HFFc6 (cell line): ENCODE measurements at regions not wholly inside any gene's neighbourhood (a gene's known extent, or its start where the extent isn't known, plus 50 kb on each side); places are given as distances from the start of the nearest gene placed in this dataset.

Experiments used
- DNase-seq: peaks from one replicate; pipeline ENCODE4 v3.0.0-alpha.2; 2018
- H3K27ac Mint-ChIP-seq: 2 replicates; pipeline ENCODE4 v1.8.0; 2020; ENCODE audit warnings: mild to moderate bottlenecking, mixed read lengths
- H3K27me3 Mint-ChIP-seq: 2 replicates; pipeline ENCODE4 v1.8.0; 2021; ENCODE audit warnings: mild to moderate bottlenecking, moderate library complexity, mixed read lengths; ENCODE audit not compliant: insufficient read depth
- H3K36me3 Mint-ChIP-seq: 2 replicates; pipeline ENCODE4 v1.8.0; 2021; ENCODE audit warnings: low read depth, mixed read lengths
- H3K4me1 Mint-ChIP-seq: 2 replicates; pipeline ENCODE4 v1.8.0; 2020; ENCODE audit warnings: low read depth, mixed read lengths
- H3K4me3 Mint-ChIP-seq: 2 replicates; pipeline ENCODE4 v1.8.0; 2020; ENCODE audit warnings: mild to moderate bottlenecking, moderate library complexity, mixed read lengths
- H3K9me3 Mint-ChIP-seq: 2 replicates; pipeline ENCODE4 v1.8.0; 2020; ENCODE audit warnings: mild to moderate bottlenecking, mixed read lengths
- TF ChIP-seq, protein P1 (sequence below): fragments of 200-600 bp; sonication (generic); IDR thresholded peaks from 2 replicates; pipeline ENCODE4 v1.5.0; 2021; ENCODE audit warnings: antibody characterized with exemption, mild to moderate bottlenecking

DNA sequence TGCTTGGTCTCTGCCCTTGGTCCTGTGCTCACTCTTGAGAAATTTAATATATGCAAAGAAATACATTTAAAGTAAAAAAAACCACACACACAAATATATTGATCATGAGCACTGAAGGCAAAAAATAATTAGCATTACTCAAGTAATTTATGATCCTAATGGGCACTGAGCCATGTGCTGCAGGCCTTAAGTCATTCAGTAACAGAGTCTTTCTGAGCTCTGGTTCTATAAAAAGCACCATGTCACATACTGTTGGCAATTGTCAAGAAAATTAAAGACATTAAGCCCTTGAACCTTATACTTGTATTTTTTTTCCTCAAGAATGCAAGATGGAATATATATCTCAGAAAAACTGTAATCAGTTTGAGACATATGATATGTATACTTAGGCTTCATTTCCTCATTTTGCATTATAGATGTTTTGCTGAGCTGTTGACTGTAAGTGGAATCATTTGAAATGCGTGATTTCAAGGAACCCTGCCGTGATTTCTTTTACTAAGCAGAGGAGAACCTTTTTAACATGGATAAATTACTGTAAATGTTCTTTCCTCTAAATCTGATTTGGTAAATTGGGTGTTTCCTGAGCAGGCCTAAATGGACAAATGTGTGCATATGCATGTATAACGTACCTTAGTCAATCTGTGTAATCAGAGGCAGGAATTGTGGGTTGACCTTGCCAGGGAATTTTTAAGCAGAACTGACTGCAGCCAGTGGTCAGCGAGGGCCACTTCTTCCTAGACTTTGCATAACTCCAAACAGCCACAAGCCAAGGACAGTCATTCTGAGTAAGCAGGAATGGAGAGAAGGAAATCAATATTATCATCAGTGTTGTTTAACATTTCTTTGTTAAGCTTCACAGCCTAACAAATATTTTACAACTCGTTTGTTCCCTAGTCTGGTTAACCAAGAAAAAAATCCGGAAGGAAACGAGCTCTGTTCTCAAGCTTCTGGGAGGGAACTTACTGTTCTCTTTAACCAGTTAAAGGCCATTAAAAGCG lies 191.5 kb upstream of the ATP5MC3 start:
- peak; percentile 27 for DNase-seq
- Mint-ChIP-seq H3K27me3 (peaks cover 3% of the 10 kb centered on the region), H3K4me1 (peaks cover 10% of the 10 kb centered on the region), H3K36me3 (no peaks in the 10 kb centered on the region), H3K4me3 (peak overlapping the region; percentile 7; the same call in 1 of the 2 replicates), H3K9me3 (no peaks in the 10 kb centered on the region), H3K27ac (no peak overlapping the region)
- TF ChIP-seq, protein P1, sequence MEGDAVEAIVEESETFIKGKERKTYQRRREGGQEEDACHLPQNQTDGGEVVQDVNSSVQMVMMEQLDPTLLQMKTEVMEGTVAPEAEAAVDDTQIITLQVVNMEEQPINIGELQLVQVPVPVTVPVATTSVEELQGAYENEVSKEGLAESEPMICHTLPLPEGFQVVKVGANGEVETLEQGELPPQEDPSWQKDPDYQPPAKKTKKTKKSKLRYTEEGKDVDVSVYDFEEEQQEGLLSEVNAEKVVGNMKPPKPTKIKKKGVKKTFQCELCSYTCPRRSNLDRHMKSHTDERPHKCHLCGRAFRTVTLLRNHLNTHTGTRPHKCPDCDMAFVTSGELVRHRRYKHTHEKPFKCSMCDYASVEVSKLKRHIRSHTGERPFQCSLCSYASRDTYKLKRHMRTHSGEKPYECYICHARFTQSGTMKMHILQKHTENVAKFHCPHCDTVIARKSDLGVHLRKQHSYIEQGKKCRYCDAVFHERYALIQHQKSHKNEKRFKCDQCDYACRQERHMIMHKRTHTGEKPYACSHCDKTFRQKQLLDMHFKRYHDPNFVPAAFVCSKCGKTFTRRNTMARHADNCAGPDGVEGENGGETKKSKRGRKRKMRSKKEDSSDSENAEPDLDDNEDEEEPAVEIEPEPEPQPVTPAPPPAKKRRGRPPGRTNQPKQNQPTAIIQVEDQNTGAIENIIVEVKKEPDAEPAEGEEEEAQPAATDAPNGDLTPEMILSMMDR: no peak

DNA sequence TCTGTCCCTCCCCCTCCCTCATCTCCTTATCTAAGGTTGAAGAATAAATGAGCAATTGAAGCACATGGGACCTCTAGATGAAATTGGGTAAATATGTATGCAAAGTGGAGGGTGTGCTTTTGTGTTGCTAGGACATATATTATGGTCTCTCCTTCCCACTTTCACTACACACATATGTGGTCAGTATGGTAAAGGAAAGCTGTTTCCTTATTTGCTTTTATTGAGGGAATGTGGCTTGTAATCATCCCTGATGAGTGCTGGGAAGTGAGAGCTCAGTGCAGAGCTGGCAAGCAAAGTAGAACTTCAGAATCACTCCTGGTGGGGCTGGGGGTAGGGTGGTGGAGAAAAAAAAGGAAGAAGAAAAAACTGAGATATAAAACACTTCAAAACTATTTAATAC lies 189.9 kb upstream of the ATP5MC3 start:
- no peaks in the 10 kb centered on the region for H3K36me3 Mint-ChIP-seq
- H3K27me3 Mint-ChIP-seq: peaks cover 3% of the 10 kb centered on the region
- no peak overlapping the region for H3K4me3 Mint-ChIP-seq
- DNase-seq: no peak
- TF ChIP-seq, protein P1: no peak
- H3K9me3 Mint-ChIP-seq: no peaks in the 10 kb centered on the region
- H3K4me1 Mint-ChIP-seq: peaks cover 10% of the 10 kb centered on the region
- H3K27ac Mint-ChIP-seq: no peak overlapping the region

DNA sequence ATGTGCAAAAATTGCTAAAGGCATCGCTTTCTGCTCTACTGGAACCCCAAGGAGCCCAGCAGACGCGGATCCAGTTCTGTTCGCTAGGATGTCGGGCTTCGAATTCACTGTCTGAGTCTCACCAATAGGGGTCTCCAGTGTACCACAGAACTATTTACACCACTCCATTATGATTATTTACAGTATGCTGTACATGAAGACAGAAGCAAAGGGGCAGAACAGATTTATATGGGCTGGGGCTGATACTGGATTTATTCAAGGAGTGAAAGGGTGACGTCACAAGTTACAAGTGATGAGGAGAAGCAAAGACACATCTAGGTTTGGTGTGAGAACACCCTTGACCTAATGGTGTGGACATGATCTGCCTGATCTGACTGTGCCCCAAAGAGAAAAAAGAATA lies 185.3 kb upstream of the ATP5MC3 start:
- DNase-seq: peak; percentile 33
- TF ChIP-seq, protein P1: peak; percentile 80
- Mint-ChIP-seq H3K4me1 (no peaks in the 10 kb centered on the region), H3K36me3 (no peaks in the 10 kb centered on the region), H3K27me3 (peaks cover 7% of the 10 kb centered on the region), H3K27ac (no peak overlapping the region), H3K4me3 (no peak overlapping the region), H3K9me3 (no peaks in the 10 kb centered on the region)

DNA sequence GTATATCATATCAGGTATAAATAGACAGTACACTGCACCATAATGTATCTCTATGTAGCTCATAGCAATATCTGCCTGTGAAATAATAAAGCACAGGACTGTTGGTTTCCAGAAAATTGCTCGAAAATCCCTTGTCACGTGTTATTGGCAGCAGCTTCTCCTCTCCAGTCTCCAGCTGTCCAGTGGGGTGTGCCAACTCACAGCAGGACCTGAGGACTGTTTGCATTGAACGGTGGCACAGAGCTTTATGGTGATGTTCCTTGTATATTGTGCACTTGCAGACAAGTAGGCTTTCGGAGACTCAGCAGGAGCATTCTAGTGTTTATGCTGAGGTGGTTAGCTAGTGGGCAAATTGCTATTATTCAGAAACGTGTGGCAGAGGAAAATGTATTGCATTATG lies 182.2 kb upstream of the ATP5MC3 start:
- DNase-seq: no peak
- no peaks in the 10 kb centered on the region for H3K36me3 Mint-ChIP-seq
- no peaks in the 10 kb centered on the region for H3K9me3 Mint-ChIP-seq
- TF ChIP-seq, protein P1: no peak
- no peaks in the 10 kb centered on the region for H3K4me1 Mint-ChIP-seq
- H3K4me3 Mint-ChIP-seq: no peak overlapping the region
- H3K27me3 Mint-ChIP-seq: peaks cover 4% of the 10 kb centered on the region; the same call in 1 of the 2 replicates
- H3K27ac Mint-ChIP-seq: no peak overlapping the region

DNA sequence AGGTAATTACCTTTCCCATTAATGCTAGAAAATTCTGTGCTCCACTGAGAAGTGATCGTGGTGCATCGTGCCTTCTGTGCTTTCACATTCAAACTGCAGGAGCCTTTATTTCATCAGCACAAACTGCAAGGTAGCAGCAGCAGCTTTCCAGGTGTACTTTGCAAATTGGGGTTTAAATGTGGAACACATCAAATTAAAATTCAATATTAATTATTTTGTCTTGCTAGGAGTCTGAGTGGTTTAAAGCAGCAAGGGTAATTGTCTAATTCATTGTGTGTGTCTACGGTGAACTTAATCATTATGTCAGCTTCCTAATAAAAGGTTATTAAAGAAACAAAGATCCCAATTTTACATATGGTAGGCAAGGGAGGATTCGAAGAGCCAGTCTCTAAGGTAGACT lies 180.8 kb upstream of the ATP5MC3 start:
- DNase-seq: no peak
- TF ChIP-seq, protein P1: no peak
- no peaks in the 10 kb centered on the region for H3K9me3 Mint-ChIP-seq
- no peaks in the 10 kb centered on the region for H3K4me1 Mint-ChIP-seq
- no peak overlapping the region for H3K4me3 Mint-ChIP-seq
- H3K36me3 Mint-ChIP-seq: no peaks in the 10 kb centered on the region
- peaks cover 4% of the 10 kb centered on the region; the same call in 1 of the 2 replicates for H3K27me3 Mint-ChIP-seq
- H3K27ac Mint-ChIP-seq: no peak overlapping the region
